ENCODE measurements at regions not wholly inside any gene's neighbourhood (a gene's known extent, or its start where the extent isn't known, plus 50 kb on each side); places are given as distances from the start of the nearest gene placed in this dataset.

DNA sequence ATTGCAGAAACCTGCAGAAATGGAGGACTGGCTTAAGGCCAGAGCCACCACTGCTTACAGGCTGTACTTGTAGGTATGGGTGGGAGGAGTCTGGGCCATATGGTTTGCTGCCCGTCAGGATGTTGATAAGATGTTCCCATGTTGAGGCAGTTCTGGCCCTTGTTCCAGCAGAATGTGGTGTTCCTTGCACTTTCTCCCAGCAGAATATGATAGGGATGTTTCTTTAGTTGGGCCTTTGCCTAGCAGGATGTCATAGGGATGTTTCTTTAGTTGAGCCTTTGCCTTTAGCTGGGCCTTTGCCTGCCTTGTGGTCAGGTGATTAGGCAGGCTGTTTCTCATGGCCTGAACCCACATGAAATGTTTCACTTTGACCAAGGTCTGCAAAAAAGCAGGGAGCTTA lies 139.1 kb upstream of the PAQR3 start:
- Mint-ChIP-seq H3K4me3 (ENCODE audit: low read depth, unreplicated experiment) (no peak overlapping the region), H3K4me1 (ENCODE audit: low read depth, unreplicated experiment) (no peaks in the 10 kb centered on the region), H3K27me3 (ENCODE audit: unreplicated experiment) (no peaks in the 10 kb centered on the region), H3K27ac (ENCODE audit: unreplicated experiment) (no peak overlapping the region), H3K36me3 (ENCODE audit: insufficient read depth, unreplicated experiment) (no peaks in the 10 kb centered on the region), H3K9me3 (ENCODE audit: low read depth, unreplicated experiment) (peaks cover 4% of the 10 kb centered on the region)
- CTCF ChIA-PET: no interaction called here
- BruUV-seq (replicated peaks): no TSS peak
- TF ChIP-seq, protein P1, sequence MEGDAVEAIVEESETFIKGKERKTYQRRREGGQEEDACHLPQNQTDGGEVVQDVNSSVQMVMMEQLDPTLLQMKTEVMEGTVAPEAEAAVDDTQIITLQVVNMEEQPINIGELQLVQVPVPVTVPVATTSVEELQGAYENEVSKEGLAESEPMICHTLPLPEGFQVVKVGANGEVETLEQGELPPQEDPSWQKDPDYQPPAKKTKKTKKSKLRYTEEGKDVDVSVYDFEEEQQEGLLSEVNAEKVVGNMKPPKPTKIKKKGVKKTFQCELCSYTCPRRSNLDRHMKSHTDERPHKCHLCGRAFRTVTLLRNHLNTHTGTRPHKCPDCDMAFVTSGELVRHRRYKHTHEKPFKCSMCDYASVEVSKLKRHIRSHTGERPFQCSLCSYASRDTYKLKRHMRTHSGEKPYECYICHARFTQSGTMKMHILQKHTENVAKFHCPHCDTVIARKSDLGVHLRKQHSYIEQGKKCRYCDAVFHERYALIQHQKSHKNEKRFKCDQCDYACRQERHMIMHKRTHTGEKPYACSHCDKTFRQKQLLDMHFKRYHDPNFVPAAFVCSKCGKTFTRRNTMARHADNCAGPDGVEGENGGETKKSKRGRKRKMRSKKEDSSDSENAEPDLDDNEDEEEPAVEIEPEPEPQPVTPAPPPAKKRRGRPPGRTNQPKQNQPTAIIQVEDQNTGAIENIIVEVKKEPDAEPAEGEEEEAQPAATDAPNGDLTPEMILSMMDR (IDR thresholded peaks at IDR 0.05; ENCODE audit: unreplicated experiment): no peak
- DNase-seq: no peak
- intact Hi-C loops (cut with micrococcal nuclease; ENCODE audit: unreplicated experiment): no loop called here

DNA sequence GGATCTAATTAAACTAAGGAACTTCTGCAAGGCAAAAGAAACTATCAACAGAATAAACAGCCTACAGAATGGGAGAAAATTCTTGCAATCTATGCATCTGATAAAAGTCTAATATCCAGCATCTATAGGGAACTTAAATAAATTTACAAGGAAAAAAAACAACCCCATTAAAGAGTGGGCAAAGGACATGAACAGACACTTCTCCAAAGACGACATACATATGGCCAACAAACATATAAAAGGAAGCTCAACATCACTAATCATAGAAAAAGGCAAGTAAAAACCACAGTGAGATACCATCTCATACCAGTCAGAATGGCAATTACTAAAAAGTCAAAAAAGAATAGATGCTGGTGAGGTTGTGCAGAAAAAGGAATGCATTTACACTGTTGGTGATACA lies 134.8 kb upstream of the PAQR3 start:
- no peak overlapping the region for H3K27ac Mint-ChIP-seq (ENCODE audit: unreplicated experiment)
- CTCF ChIA-PET: interaction anchor here (0.8 kb wide), 1 partner anchor 67 kb away, joined by 3 read pairs; no protein-coding TSS in a partner anchor
- no peaks in the 10 kb centered on the region for H3K36me3 Mint-ChIP-seq (ENCODE audit: insufficient read depth, unreplicated experiment)
- TF ChIP-seq, protein P1 (IDR thresholded peaks at IDR 0.05; ENCODE audit: unreplicated experiment): no peak
- no peak for DNase-seq
- BruUV-seq (replicated peaks): no TSS peak
- no peaks in the 10 kb centered on the region for H3K9me3 Mint-ChIP-seq (ENCODE audit: low read depth, unreplicated experiment)
- no peaks in the 10 kb centered on the region for H3K4me1 Mint-ChIP-seq (ENCODE audit: low read depth, unreplicated experiment)
- no peak overlapping the region for H3K4me3 Mint-ChIP-seq (ENCODE audit: low read depth, unreplicated experiment)
- no peaks in the 10 kb centered on the region for H3K27me3 Mint-ChIP-seq (ENCODE audit: unreplicated experiment)
- intact Hi-C loops (cut with micrococcal nuclease; ENCODE audit: unreplicated experiment): no loop called here

DNA sequence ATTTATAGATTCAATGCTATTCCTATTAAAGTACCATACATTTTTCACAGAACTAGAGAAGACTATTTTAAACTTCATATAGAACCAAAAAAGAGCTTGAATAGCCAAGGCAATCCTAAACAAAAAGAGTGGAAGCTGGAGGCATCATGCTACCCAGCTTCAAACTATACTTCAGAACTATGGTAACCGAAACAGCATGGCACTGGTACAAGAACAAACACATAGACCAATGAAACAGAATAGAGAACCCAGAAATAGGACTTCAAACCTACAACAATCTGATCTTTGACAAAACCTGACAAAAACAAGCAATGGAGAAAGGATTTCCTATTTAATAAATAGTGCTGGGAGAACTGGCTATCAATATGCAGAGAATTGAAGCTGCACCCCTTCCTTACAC lies 134.2 kb upstream of the PAQR3 start:
- no TSS peak for BruUV-seq (replicated peaks)
- Mint-ChIP-seq H3K27ac (ENCODE audit: unreplicated experiment) (no peak overlapping the region), H3K4me1 (ENCODE audit: low read depth, unreplicated experiment) (no peaks in the 10 kb centered on the region), H3K9me3 (ENCODE audit: low read depth, unreplicated experiment) (no peaks in the 10 kb centered on the region), H3K36me3 (ENCODE audit: insufficient read depth, unreplicated experiment) (no peaks in the 10 kb centered on the region), H3K27me3 (ENCODE audit: unreplicated experiment) (no peaks in the 10 kb centered on the region), H3K4me3 (ENCODE audit: low read depth, unreplicated experiment) (no peak overlapping the region)
- TF ChIP-seq, protein P1 (IDR thresholded peaks at IDR 0.05; ENCODE audit: unreplicated experiment): no peak
- CTCF ChIA-PET: no interaction called here
- no peak for DNase-seq
- intact Hi-C loops (cut with micrococcal nuclease; ENCODE audit: unreplicated experiment): no loop called here

DNA sequence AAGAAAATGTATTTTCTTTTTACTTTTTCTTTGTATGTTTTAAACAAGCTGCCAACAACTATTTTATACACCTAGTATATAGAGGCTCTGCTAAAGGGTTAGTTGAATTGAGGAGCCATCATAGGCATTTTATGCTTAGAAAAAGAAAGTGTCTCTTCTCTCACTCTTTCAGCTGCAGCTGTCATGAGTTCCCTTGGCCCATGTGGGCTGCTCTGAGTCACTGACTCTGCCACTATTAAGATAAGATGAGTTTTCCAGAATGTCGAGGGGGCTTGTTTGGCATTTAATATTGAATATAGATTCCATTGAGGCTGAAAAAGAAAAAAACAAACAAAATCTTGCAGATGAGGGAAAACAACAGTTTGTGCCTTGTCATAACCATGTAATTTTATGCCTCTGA lies 126.0 kb upstream of the PAQR3 start:
- Mint-ChIP-seq H3K27ac (ENCODE audit: unreplicated experiment) (no peak overlapping the region), H3K9me3 (ENCODE audit: low read depth, unreplicated experiment) (no peaks in the 10 kb centered on the region), H3K36me3 (ENCODE audit: insufficient read depth, unreplicated experiment) (no peaks in the 10 kb centered on the region), H3K27me3 (ENCODE audit: unreplicated experiment) (no peaks in the 10 kb centered on the region), H3K4me3 (ENCODE audit: low read depth, unreplicated experiment) (no peak overlapping the region), H3K4me1 (ENCODE audit: low read depth, unreplicated experiment) (no peaks in the 10 kb centered on the region)
- intact Hi-C loops (cut with micrococcal nuclease; ENCODE audit: unreplicated experiment): no loop called here
- CTCF ChIA-PET: no interaction called here
- TF ChIP-seq, protein P1 (IDR thresholded peaks at IDR 0.05; ENCODE audit: unreplicated experiment): no peak
- no TSS peak for BruUV-seq (replicated peaks)
- no peak for DNase-seq

DNA sequence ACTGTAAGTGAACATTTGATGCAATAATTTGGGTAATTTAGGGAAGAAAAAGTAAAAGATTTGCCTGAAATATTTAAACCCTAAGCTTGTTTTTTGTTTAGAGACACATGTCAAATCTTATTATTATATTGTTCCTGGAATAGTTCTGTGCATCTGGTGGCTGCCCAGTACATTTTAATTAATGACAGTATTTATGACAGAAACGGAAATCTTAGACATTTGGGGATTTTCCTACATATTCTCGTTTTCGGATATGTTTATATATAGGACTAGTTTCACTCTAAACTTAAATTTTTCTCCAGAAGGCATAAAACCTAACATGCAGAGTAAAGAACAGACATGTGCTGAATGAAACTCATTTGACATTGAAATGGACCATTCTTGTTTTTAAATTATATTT lies 125.6 kb upstream of the PAQR3 start:
- Mint-ChIP-seq H3K27me3 (ENCODE audit: unreplicated experiment) (no peaks in the 10 kb centered on the region), H3K9me3 (ENCODE audit: low read depth, unreplicated experiment) (no peaks in the 10 kb centered on the region), H3K4me3 (ENCODE audit: low read depth, unreplicated experiment) (no peak overlapping the region), H3K36me3 (ENCODE audit: insufficient read depth, unreplicated experiment) (no peaks in the 10 kb centered on the region), H3K27ac (ENCODE audit: unreplicated experiment) (no peak overlapping the region), H3K4me1 (ENCODE audit: low read depth, unreplicated experiment) (no peaks in the 10 kb centered on the region)
- BruUV-seq (replicated peaks): no TSS peak
- CTCF ChIA-PET: no interaction called here
- no peak for DNase-seq
- TF ChIP-seq, protein P1 (IDR thresholded peaks at IDR 0.05; ENCODE audit: unreplicated experiment): no peak
- intact Hi-C loops (cut with micrococcal nuclease; ENCODE audit: unreplicated experiment): no loop called here

Measured in Calu3 (cell line).